ENCODE measurements at regions not wholly inside any gene's neighbourhood (a gene's known extent, or its start where the extent isn't known, plus 50 kb on each side); places are given as distances from the start of the nearest gene placed in this dataset.

DNA sequence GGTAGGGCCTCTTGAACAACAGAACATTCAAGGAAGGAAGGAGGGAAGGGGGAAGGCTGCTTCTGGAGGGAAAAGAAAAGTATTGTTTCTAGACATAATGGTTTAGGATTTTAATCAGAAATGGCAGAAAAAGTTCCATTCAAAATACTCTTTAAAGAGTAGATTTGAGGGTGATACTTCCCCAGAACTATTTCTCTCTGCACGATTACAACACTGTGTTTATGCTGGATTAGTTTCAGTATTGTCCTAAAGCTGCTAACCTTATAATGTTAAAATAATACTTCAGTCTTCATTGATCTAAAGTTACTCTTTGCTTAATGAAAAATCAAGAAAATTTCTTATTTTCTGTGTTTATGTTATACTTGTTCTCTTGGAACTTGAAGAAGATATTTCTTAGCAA, 1026.3 kb upstream of the PABPC4L start:
- no peak for DNase-seq

DNA sequence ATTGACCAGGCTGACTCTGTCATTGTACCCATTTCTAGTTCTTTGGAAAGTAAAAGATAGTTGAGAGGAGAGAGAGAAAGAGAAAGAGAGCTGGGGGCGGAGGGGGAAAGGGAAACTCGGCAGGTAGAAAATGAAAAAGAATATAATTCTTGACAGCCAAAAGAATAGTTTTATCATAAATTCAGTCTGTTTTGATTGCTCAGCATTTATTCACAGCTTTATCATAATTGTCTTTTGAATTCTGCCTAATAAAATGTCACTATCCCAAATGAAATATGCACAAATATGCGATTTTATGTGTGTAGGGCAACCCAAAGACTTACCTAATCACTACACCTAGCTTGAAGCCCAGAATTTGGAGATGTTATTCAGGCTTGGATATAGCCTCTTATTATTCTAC, 1024.0 kb upstream of the PABPC4L start:
- DNase-seq: no peak

- DNase-seq: no peak
These were observed 1008.8 kb upstream of the PABPC4L start for GRCh38 chr4:135210341-135210740.

DNA sequence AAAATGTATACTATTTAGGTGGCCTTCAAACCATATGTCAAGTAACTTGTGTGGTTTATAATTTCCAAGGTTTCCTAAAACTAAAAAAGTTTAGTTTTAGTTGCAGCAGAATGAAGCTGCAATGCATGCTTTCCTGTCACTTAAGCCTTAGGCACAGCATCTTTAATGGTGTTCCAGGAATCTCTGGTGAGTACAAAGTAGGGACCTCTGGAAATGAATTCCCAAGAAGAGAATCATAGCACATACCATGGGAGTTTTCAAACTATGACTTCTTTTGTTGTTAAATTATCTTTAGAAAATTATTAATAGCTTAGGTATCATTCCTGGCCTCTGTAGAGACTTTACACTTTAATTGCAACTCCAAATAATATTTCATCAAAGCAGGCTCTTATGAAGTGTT, 1005.9 kb upstream of the PABPC4L start:
- no peak for DNase-seq

GRCh38 chr4:135204311-135204710, 1002.7 kb upstream of the PABPC4L start:
- DNase-seq: no peak

DNA sequence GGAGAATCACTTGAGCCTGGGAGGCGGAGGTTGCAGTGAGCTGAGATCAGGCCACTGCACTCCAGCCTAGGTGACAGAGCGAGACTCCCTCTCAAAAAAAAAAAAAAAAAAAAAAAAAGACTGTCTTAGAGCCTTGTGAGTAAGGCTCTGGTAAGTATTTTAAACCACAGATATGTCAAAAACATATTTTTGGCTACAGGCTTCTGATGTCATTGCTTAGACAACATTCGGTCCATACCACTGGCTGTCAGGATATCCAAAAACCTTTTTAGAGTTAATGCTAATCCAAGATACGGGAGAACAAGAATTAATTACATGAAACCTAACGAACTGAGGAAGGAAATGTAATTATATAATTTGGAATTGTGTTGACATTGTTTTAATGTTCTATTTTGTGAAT, 999.5 kb upstream of the PABPC4L start:
- DNase-seq: no peak

GRCh38 chr4:135197641-135198040, 996.1 kb upstream of the PABPC4L start:
- DNase-seq: no peak

DNA sequence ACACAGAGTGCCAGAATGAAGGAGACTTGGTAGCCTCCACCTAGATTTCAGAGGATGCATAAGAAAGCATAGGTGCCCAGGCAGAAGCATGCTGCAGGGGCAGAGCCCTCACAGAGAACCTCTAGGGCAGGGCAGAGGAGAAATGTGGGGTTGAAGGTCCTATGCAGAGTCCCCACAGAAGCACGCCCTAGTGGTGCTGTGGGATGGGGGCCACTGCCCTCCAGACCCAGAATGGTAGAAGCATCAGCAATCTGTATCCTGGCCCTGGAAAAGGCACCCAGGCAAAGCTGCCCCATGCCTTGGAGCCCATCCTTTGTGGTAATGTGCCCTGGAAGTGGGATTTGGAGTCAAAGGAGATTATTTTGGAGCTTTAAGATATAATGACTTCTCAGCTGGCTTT, 992.9 kb upstream of the PABPC4L start:
- DNase-seq: no peak

- DNase-seq: no peak
These were observed 991.4 kb upstream of the PABPC4L start for GRCh38 chr4:135192751-135193535.

- no peak for DNase-seq
These were observed 990.0 kb upstream of the PABPC4L start for GRCh38 chr4:135191596-135191995.

GRCh38 chr4:135186002-135186401, 984.4 kb upstream of the PABPC4L start:
- DNase-seq: no peak

GRCh38 chr4:135185256-135185655, 983.7 kb upstream of the PABPC4L start:
- no peak for DNase-seq

DNA sequence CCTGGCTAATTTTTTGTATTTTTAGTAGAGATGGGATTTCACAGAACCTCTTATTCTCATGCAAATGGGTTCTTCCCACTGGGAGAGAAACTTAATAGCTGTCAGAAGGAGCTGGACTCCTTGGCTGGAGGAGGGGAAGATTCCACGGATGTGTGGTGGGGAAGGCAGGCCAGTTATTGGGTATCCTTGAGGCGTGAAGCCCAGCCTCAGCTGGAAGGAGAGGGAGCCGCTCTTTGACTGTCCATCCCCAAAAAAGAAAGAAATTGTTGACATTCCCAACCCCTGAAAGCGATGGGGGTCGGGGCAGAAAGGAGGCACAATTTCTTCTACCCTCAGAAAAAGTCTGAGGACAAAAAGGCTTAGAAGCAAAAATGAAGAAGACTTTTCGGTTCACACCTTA, 983.1 kb upstream of the PABPC4L start:
- no peak for DNase-seq

DNA sequence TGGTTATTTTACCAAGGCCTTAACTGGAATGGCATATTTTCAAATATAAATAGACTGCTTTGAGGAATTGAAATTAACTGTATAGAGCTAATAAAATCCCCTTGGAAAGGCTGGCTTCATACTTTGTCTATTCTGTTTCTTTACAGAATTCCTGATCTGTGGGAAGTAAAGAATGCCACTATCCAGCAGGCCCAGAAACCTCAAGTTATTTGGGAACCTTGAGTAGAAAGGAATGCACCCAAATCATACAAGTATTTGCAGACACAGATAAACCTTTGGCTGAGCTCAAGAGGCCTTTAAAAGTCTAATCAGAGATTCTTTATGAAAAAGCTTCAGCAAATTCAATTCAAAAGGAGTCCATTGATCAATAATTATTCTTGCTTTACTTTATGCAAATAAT, 975.7 kb upstream of the PABPC4L start:
- DNase-seq: no peak

DNA sequence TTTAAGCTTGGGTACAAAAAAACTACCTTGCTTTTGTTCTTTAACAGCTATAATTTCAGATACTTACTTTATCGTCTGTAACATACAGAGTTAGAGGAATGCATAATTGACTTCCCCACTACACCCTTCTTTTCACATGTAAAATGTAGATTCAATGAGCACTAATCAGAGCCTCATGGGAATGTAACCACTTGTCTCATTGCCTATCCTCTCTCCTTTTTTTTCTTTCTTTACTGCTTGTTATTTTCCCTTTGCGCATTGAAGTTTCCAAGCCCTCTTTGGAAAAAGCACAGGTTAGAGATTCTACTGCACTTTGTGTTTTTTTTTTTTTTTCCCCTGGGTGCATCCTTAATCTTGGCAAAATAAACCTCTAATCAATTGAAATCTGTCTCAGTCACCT, 965.1 kb upstream of the PABPC4L start:
- no peak for DNase-seq

GRCh38 chr4:135164601-135165000, 963.0 kb upstream of the PABPC4L start:
- DNase-seq: no peak

- DNase-seq: no peak
These were observed 942.9 kb upstream of the PABPC4L start for GRCh38 chr4:135144498-135144897.

- no peak for DNase-seq
These were observed 922.6 kb upstream of the PABPC4L start for GRCh38 chr4:135124196-135124595.

GRCh38 chr4:135123632-135124031, 922.0 kb upstream of the PABPC4L start:
- DNase-seq: no peak

- DNase-seq: no peak
These were observed 920.9 kb upstream of the PABPC4L start for GRCh38 chr4:135122457-135122856.

GRCh38 chr4:135120195-135120594, 918.6 kb upstream of the PABPC4L start:
- no peak for DNase-seq

DNA sequence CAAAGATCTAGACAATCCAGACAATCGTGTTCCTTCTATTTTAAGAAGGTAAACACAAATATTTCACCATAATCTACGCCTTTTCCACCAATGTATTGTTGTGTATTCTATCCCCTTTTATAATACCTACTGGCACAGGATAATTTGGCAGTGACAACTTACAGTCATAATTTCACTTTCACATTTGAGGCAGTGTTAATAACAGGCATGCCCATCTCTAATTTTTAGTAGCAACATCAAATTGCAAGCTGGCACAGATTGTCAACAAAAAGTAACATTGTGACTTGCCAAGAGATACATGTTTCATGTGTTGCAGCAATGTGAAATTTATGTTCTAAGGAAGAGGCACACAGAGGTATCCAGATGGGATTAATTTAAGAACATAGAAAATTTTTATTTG, 912.5 kb upstream of the PABPC4L start:
- DNase-seq: no peak

DNA sequence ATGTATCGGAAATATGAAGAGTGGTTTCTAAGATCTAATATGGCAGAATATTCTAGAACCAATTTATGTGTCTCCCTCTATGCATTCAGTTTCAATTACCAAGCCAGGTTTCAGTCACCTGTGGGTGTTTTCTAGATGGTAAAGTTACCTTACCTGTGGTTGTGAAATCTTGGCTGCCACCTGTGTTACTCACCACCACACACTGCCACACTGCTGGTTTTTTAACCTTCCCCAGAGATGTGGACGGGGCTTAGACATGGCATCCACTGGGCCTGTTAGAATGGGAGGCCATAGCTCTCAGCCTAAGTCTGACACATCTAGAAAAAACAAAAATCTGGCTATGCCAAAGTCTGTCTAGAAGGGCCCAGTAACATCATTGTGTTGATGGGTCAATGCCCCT, 896.5 kb upstream of the PABPC4L start:
- no peak for DNase-seq

GRCh38 chr4:135073389-135073788, 871.8 kb upstream of the PABPC4L start:
- no peak for DNase-seq
